ENCODE measurements at regions not wholly inside any gene's neighbourhood (a gene's known extent, or its start where the extent isn't known, plus 50 kb on each side); places are given as distances from the start of the nearest gene placed in this dataset.

GRCh38 chr2:62408241-62408677 is 97.7 kb downstream of the TMEM17 start:
- no peak overlapping the region for H3K27ac ChIP-seq
- 83 to 91% (median 88%) methylated on average over 9 to 10 of the region's 10 CpGs for WGBS, 5 donors
- intact Hi-C loops (cut with DNase I; ENCODE audit: low total_unique reads), result no loop called here

GRCh38 chr2:62407838-62408237 is 98.2 kb downstream of the TMEM17 start:
- H3K4me1 ChIP-seq, result peaks cover 22 to 56% (median 36%) of the 10 kb centered on the region in 4 donors
- WGBS, 5 donors, result 81 to 94% (median 90%) methylated on average over 4 to 6 of the region's 6 CpGs
- H3K9me3 ChIP-seq, result no peaks in the 10 kb centered on the region
- no peaks in the 10 kb centered on the region for H3K36me3 ChIP-seq
- H3K27me3 ChIP-seq, result no peaks in the 10 kb centered on the region
- H3K27ac ChIP-seq, result no peak overlapping the region
- no peak for DNase-seq
- TF ChIP-seq POLR2AphosphoS5 (IDR thresholded peaks at IDR 0.05) (no peak), EP300 (IDR thresholded peaks at IDR 0.05) (no peak), POLR2A (IDR thresholded peaks at IDR 0.05) (no peak)
- TF ChIP-seq, protein P1, sequence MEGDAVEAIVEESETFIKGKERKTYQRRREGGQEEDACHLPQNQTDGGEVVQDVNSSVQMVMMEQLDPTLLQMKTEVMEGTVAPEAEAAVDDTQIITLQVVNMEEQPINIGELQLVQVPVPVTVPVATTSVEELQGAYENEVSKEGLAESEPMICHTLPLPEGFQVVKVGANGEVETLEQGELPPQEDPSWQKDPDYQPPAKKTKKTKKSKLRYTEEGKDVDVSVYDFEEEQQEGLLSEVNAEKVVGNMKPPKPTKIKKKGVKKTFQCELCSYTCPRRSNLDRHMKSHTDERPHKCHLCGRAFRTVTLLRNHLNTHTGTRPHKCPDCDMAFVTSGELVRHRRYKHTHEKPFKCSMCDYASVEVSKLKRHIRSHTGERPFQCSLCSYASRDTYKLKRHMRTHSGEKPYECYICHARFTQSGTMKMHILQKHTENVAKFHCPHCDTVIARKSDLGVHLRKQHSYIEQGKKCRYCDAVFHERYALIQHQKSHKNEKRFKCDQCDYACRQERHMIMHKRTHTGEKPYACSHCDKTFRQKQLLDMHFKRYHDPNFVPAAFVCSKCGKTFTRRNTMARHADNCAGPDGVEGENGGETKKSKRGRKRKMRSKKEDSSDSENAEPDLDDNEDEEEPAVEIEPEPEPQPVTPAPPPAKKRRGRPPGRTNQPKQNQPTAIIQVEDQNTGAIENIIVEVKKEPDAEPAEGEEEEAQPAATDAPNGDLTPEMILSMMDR (IDR thresholded peaks at IDR 0.05), result no peak
- intact Hi-C loops (cut with DNase I; ENCODE audit: low total_unique reads), result no loop called here
- H3K4me3 ChIP-seq, result no peak overlapping the region

More at GRCh38 chr2:62408241-62408677, 97.7 kb downstream of the TMEM17 start:
- Histone ChIP-seq H3K27me3 (no peaks in the 10 kb centered on the region), H3K36me3 (no peaks in the 10 kb centered on the region), H3K4me3 (no peak overlapping the region), H3K4me1 (peaks cover 22 to 56% (median 36%) of the 10 kb centered on the region in 4 donors), H3K9me3 (no peaks in the 10 kb centered on the region)
- TF ChIP-seq POLR2AphosphoS5 (IDR thresholded peaks at IDR 0.05), result no peak
- peak in 1 of 2 donors; percentile 40 for DNase-seq

DNA sequence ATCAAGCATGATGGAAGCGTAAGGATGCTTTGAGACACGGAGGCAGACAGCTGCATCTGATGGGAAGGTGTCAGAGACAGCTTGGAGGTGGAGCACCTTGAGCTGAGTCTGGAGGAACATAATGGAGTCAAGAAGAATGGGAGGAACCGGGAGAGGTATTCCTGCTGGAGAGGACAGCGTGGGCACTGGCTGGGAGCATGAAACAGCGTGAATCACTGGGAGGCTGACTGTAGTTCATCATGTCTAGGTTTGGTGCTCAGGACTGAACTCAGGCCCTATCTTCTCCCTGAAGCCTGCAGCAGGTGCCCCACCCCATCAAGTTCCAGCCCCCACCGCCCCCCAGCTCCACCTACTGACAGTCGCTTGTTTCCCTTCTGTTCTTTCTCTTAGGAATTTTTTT is 98.6 kb downstream of the TMEM17 start:
- Histone ChIP-seq H3K36me3 (no peaks in the 10 kb centered on the region), H3K27me3 (no peaks in the 10 kb centered on the region), H3K9me3 (no peaks in the 10 kb centered on the region), H3K27ac (no peak overlapping the region), H3K4me3 (no peak overlapping the region), H3K4me1 (peaks cover 22 to 52% (median 36%) of the 10 kb centered on the region in 4 donors)
- 92 to 97% (median 95%) methylated on average over 7 of the region's 7 CpGs for WGBS, 5 donors
- no peak for TF ChIP-seq EP300 (IDR thresholded peaks at IDR 0.05)
- no peak for TF ChIP-seq POLR2AphosphoS5 (IDR thresholded peaks at IDR 0.05)
- TF ChIP-seq, protein P1 (IDR thresholded peaks at IDR 0.05), result no peak
- TF ChIP-seq POLR2A (IDR thresholded peaks at IDR 0.05), result no peak
- DNase-seq, result no peak
- intact Hi-C loops (cut with DNase I; ENCODE audit: low total_unique reads), result no loop called here

GRCh38 chr2:62406573-62407043 is 99.4 kb downstream of the TMEM17 start:
- no peaks in the 10 kb centered on the region for H3K36me3 ChIP-seq
- TF ChIP-seq, protein P1 (IDR thresholded peaks at IDR 0.05), result no peak
- TF ChIP-seq POLR2AphosphoS5 (IDR thresholded peaks at IDR 0.05), result no peak
- TF ChIP-seq EP300 (IDR thresholded peaks at IDR 0.05), result no peak
- no peak for TF ChIP-seq POLR2A (IDR thresholded peaks at IDR 0.05)
- DNase-seq, result peak; percentile 42 to 47
- WGBS, 5 donors, result 28 to 79% (median 33%) methylated on average over 3 of the region's 3 CpGs
- H3K9me3 ChIP-seq, result no peaks in the 10 kb centered on the region
- no peaks in the 10 kb centered on the region for H3K27me3 ChIP-seq
- peaks cover 17 to 44% (median 31%) of the 10 kb centered on the region in 4 donors for H3K4me1 ChIP-seq
- H3K4me3 ChIP-seq, result no peak overlapping the region
- intact Hi-C loops (cut with DNase I; ENCODE audit: low total_unique reads), result no loop called here
- peak overlapping the region in 4 of 5 donors; percentile 21 to 38 (median 27) for H3K27ac ChIP-seq

GRCh38 chr2:62404913-62405312 is 101.1 kb downstream of the TMEM17 start:
- no peaks in the 10 kb centered on the region for H3K9me3 ChIP-seq
- H3K27me3 ChIP-seq, result no peaks in the 10 kb centered on the region
- DNase-seq, result no peak
- H3K27ac ChIP-seq, result no peak overlapping the region
- WGBS, 5 donors, result 74 to 89% (median 76%) methylated on average over 5 of the region's 5 CpGs
- no peaks in the 10 kb centered on the region for H3K36me3 ChIP-seq
- no peak for TF ChIP-seq POLR2AphosphoS5 (IDR thresholded peaks at IDR 0.05)
- no peak for TF ChIP-seq EP300 (IDR thresholded peaks at IDR 0.05)
- TF ChIP-seq, protein P1 (IDR thresholded peaks at IDR 0.05), result no peak
- TF ChIP-seq POLR2A (IDR thresholded peaks at IDR 0.05), result no peak
- no peak overlapping the region for H3K4me3 ChIP-seq
- intact Hi-C loops (cut with DNase I; ENCODE audit: low total_unique reads), result no loop called here
- peaks cover 9 to 27% (median 20%) of the 10 kb centered on the region in 4 donors for H3K4me1 ChIP-seq

Measured in stomach (tissue), 8 donors.